Choroid plexus epithelial cell (primary cell): ENCODE measurements at regions not wholly inside any gene's neighbourhood (a gene's known extent, or its start where the extent isn't known, plus 50 kb on each side); places are given as distances from the start of the nearest gene placed in this dataset.

Source experiments
- DNase-seq: peaks from one replicate; pipeline ENCODE4 v3.0.0-alpha.2; 2010; ENCODE audit warnings: low read depth
- H3K4me3 ChIP-seq: 2 replicates; pipeline ENCODE4 v1.5.1; 2011; ENCODE audit warnings: low read depth, mild to moderate bottlenecking, control low read depth, low read length, moderate library complexity
- TF ChIP-seq, protein P1 (sequence below): conservative IDR thresholded peaks from 2 replicates; pipeline ENCODE4 v1.5.1; 2011; ENCODE audit warnings: low read depth, mild to moderate bottlenecking, control low read depth, inconsistent platforms, low read length, moderate library complexity

DNA sequence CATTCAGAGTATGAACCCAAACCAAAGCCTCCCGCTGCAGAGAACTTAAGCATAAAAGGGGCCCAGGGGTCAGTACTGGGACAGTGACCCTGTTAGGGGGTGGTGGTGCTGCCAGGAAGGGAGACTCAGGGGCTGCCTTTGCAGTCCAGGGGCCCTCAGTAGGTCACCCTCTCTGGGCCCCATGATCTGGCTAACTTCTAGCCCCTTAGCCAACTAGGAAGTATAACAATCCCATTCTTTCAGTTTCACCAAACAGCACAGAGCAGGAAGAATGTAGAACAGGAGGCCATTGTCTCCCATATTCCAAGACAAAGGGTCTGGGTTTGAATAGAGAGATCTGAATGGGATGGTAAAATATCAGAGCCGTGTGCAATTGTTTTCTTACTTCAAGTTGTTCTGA is 378.6 kb upstream of the C16orf82 start:
- DNase-seq, result no peak
- TF ChIP-seq, protein P1, sequence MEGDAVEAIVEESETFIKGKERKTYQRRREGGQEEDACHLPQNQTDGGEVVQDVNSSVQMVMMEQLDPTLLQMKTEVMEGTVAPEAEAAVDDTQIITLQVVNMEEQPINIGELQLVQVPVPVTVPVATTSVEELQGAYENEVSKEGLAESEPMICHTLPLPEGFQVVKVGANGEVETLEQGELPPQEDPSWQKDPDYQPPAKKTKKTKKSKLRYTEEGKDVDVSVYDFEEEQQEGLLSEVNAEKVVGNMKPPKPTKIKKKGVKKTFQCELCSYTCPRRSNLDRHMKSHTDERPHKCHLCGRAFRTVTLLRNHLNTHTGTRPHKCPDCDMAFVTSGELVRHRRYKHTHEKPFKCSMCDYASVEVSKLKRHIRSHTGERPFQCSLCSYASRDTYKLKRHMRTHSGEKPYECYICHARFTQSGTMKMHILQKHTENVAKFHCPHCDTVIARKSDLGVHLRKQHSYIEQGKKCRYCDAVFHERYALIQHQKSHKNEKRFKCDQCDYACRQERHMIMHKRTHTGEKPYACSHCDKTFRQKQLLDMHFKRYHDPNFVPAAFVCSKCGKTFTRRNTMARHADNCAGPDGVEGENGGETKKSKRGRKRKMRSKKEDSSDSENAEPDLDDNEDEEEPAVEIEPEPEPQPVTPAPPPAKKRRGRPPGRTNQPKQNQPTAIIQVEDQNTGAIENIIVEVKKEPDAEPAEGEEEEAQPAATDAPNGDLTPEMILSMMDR, result no peak
- no peak overlapping the region for H3K4me3 ChIP-seq

DNA sequence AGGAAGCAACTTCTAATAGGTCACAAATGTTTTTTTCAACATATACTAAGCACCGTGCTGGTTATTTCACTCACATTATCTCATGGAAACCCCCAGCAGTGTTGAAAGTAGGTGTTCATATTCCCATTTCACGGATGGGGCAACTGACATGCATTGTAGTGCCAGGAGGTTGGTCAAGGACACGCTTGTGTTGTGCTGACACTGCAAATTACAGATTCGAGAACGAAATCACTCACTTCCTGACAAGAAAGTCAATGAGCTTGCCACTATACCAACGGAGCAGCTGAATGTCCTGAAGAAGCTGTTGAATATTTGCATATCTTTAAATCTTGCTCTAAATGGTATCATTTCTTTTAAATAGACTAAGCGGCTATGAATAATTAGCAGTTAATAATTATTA is 378.0 kb upstream of the C16orf82 start:
- no peak overlapping the region for H3K4me3 ChIP-seq
- DNase-seq, result no peak
- TF ChIP-seq, protein P1, result no peak

DNA sequence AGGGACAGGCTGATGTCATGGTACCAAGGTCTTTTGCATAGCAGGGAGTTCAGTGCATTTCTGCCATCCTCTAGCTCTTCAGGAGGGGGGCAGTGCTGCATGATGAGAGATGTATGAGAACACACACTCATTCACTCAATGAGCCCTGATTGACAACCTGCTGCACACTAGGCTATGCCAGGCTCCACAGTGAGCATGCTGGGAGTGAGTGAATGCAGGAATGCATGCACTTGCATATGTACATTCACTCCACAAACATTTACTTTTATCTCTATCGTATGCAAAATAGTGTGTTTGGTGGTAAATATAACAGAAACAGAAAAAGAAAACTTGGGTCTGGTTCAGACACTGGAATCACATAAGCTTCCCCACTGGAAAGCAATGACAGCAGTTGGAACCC is 374.1 kb upstream of the C16orf82 start:
- TF ChIP-seq, protein P1, result no peak
- no peak overlapping the region for H3K4me3 ChIP-seq
- DNase-seq, result no peak

DNA sequence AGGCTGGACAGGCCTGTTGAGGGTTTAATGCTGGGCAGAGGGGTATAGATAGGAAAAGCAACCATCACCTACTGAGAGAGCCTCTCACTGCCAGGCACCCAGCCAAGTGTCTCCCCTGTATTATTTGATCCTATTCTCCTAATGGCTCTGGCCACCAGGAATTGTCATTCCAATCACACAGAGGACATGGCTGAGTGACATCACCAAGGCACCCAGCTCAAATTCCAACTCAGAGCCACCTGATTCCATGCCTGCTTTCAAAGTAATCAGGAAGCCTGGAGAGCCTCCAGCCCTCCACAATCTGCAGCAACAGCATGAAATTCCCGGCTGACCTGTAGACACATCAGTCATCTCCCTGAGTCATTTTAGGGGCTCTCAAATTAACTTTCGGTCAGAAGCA is 368.9 kb upstream of the C16orf82 start:
- TF ChIP-seq, protein P1, result no peak
- no peak for DNase-seq
- H3K4me3 ChIP-seq, result no peak overlapping the region

DNA sequence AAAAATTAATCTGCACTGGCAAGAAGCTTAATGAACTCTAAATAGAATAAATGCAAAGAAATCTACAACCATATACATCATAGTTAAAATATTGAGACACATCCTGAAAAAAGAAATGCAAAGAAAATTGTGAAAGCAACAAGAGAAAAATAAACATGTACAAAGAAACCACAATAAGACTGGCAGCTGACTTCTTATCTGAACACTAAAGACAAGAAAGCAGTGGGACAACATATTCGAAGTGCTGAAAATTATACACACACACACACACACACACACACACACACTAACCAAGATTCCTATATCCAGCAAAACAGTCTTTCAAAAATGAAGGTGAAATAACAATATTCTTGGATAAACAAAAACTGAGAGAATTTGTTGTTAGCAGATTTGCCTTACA is 366.5 kb upstream of the C16orf82 start:
- DNase-seq, result no peak
- TF ChIP-seq, protein P1, result no peak
- H3K4me3 ChIP-seq, result no peak overlapping the region

DNA sequence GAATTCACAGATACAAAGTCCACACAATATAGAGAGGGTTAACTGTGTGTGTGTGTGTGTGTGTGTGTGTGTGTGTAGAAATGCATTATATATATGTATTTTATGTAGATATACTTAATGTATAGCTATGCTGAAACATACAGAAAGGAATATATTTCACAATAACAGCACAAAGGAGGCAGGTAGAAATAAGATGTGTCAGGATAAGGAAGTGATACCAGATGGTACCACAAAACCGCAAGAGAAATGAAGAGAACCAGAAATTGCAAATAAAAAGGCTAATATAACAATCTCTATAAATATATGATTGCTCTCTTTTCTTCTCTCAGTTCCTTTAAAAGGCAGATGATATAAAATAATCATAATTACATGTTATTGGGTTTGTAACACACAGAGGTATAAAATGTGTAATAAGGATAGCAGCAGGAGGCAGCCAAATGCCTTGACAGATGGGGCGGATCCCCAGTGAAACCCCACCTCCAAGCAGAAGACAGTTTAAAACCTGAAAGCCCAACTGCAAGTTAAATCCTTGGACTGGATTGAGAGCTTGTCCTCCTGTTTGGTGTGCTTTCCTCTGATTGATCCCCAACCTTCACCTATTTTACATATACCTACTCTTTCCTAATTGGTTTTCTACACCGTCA is 365.4 kb upstream of the C16orf82 start:
- no peak for DNase-seq
- TF ChIP-seq, protein P1, result no peak

DNA sequence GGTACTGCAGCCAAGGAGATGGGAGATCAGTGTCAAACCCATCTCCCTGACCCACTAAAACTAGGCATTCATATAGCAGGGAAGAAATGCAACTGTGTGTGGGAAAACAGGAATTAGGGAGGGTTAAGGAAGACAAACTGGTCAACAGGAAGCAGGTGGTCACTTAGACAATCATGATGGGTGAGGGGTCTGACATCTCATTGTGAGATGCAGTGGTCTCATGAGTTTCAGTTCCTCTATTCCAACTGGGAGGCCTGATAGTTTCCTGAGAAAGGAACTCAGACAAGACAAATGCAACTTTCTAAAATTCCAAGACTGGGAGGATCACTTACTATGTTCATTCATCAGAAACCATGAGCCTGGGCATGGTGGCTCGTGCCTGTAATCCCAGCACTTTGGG is 361.4 kb upstream of the C16orf82 start:
- no peak for DNase-seq
- TF ChIP-seq, protein P1, result no peak
- no peak overlapping the region for H3K4me3 ChIP-seq

More for the DNA sequence above, 365.4 kb upstream of the C16orf82 start:
- H3K4me3 ChIP-seq, result no peak overlapping the region
